Stimulated activated naive CD8-positive, alpha-beta T cell treated with anti-CD3 and anti-CD28 coated beads, Interleukin-15, Interleukin-2, amounts not matched to agents 100 U/mL and 50 U/mL, for 24 hours (primary cell): ENCODE measurements at regions not wholly inside any gene's neighbourhood (a gene's known extent, or its start where the extent isn't known, plus 50 kb on each side); places are given as distances from the start of the nearest gene placed in this dataset.

ENCODE experiments used
- ATAC-seq: fragments of 150-1000 bp; cut with Tn5 transposase; one replicate; pipeline ENCODE4 v1.10.0; 2021
- DNase-seq: peaks from one replicate; pipeline ENCODE4 v3.0.0; 2021

DNA sequence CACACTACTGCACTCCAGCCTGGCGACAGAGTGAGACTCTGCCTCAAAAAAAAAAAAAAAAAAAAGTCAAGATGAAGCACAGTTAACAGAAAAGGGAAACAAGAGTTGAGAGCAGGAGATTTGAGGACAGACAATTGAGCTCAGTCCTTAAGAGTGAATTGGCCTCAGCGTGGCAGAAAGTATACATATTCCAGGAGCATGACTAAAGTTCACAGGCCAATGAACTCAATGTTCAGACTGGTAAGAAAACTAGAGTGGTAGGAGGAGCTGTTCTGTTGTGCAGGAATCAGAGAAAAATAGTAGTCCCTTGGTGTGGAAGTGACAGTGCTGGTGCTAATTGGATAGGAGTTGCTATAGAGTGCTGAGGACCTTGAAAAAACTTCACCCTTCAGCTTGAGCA, 60.0 kb downstream of the NRN1 start:
- DNase-seq, result no peak
- no peak for ATAC-seq

DNA sequence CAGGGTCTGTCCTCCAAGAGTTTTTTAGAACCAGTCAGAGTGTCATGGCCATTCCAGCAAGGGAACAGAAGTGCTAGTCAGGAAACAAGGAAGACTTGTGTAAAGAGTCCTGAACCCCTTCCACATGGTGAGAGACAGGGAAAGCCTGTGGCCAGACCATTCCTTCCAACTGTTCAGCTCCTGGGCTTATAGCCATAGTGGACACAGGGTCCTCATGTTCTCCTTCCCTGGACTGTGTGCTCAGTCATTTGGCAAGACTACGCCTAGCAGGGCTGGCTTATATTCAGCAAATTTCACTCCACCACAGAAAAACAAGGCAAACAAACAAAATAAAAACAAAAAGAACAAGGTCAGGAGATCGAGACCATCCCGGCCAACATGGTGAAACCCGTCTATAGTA, 60.5 kb downstream of the NRN1 start:
- DNase-seq (no peak), ATAC-seq (no peak)

DNA sequence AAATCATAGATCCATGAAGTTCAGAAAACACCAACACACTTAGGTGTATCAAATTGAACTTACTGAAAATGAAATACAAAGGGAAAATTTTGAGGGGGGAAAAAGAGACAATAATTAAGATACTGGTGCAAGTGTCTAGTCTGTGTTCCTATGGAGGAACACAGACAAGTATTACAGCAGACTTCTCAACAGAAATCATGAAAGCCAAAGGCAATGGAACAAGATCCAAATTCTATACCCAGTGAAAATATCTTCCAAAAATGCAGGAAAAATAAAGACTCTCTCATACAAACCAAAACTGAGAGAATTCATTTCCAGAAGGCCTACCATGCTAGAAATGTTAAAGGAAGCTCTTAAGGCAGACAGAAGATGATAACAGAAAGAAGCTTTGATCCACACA, 63.1 kb downstream of the NRN1 start:
- no peak for DNase-seq
- no peak for ATAC-seq

DNA sequence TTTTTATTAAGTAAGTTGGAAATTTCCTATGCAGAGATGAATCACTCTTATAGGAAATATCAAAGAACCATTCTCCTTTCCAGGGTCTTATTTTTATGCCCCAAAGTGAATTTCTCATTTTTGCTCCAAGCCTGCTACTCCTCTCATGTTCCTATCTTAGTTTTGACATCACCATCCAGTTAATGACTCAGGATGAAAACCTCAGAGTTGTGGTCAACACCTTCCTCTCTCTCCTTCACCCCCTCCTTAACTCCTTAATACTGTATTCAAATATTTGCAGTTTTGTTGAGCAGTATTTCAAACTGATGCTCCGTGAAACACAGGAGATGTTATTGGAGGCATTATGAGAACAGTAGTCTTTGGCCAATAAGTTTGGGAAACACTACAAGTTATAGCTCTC, 64.1 kb downstream of the NRN1 start:
- DNase-seq (no peak), ATAC-seq (no peak)

DNA sequence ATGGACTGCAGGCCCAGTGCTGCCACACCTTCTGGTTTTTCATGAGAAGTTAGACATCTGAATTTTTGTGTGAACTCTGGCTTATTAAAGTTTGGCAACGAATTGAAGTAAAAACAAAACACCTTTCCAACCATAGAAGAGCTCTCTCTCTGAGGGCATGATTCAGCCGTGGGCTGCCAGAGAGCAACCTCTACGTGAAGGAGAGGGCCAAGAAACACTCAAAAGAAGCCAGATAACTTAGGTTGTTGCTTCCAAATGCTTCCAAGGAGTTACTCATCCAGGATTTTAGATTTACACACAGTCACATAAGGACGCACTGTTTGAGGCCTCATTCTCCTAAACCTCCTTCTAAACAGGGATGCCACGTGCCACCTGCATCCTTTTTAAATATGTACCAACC, 65.5 kb downstream of the NRN1 start:
- ATAC-seq, result no peak

DNA sequence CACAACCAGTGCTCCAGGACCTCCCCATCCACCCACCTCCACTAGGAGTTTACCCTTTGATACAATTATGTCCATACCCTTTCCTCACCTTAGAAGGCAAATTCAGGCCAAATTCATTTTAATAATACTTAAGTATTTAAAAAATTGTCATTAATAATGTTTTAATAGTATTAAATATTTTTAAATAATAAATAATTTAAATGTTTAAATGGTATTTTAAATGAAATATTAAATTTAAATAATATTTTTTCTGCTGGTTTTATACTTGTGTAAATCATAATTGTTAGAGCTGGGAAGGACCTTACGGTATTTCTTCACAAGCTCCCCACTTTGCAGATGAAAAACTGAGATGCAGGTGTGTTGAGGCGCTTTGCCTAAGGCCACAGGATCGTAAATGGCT, 67.8 kb downstream of the NRN1 start:
- no peak for DNase-seq
- no peak for ATAC-seq

More for the DNA sequence above, 65.5 kb downstream of the NRN1 start:
- DNase-seq, result no peak

DNA sequence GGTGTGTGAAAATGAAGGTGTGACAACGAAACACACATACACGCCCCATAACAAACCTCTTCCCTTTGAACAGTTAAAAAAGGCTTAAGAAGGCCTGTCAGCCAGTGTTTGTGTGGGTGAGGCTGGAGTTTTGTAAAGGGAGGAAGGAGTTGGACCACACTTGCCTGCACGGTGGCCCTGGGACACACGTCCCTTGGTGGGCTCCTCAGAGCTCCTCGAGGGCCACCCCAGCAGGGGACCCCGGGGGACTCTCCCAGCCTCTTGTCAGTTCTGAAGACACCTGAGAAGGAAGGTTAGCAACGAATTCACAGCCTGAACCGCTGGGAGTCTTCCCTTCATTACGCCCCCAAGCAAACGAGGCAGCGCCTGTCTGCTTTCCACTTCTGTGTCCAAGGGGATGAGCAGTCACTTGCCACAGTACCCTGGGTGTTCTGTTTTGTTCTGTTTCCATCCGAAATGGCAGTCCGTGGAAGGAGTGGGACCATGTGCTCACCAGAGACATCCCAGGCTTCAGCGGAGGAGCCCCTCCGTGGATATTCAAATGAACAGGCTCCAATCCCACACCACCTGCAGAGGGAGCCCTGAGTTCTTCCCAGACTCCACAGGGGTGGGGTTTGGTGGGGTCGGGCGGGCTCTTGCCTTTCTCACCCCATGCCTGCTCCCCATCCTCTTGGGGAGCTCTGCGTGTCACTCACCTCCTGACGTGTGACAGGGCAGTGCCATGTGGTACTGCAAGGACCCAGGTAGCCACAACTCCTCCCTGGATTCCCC, 68.6 kb downstream of the NRN1 start:
- no peak for ATAC-seq
- no peak for DNase-seq

DNA sequence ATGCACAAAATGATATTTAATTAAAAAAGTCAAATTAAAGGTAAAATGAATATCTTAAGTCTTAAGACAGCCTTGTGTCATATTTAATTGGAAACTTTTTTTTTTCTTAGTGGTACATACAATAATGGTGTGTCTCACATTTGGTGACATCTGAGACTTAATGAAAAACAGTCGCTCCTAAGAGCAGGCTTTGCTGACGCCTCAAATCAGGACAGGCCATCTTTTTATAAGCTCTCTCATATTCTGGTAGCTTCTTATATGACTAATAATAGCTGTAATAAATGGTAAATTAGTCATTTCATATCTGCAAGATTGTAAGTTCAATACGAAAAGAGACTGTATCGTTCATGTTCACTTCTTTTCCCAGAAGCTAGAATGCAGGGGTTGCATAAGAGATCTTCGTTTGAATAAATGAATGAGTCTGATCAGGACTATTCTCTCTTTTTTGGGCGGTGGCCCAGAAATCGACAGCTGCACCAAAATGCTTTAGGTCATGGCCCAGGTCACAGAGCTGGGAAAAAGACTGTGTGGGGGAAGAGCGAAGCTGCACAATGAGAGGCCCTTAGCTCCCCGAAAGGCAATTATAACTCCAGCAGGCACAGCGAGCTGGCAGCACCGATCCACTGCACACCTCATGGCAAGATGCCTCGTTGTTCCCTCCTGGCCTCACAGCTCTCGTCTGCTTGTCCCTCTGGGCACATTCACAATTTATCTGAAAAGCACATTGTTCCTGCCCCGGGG, 69.4 kb downstream of the NRN1 start:
- ATAC-seq (no peak), DNase-seq (no peak)

DNA sequence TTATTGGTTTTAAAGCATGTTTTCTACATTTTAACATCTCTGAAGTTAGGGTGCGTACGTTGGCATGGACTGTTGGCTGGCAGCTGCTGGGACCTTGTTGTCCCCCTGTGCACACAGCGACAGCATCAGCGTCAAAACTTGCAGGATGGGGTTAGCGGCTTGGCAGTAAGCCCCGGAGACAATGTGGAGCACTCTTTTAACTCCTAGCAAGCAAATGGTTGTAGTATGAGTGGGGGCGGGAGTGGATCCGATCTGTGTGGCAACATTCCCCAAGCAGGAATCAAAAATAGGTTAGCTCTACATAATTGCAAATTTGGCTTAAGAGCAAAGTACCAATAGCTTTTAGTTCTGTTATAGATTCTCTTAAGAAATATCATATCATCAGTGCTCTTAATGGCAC, 70.1 kb downstream of the NRN1 start:
- DNase-seq (no peak), ATAC-seq (no peak)

DNA sequence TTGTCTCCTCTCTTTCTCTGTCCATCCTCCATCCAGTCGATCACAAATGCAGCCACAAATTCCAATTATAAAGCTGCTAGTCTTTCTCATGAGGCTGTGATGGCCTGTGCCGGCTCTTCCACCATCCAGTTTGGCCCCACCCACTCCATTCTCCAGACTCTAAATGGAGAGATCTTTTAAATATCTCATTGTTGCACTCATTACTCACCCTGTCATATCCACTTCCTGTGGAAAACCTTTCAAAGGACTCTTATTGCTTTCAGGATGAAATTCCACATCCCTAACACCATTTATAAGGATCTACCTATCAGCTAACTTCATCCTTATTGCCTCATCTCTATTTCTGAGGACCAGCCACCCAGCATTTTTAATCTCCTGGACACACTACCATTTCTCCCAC, 70.6 kb downstream of the NRN1 start:
- ATAC-seq (no peak), DNase-seq (no peak)

DNA sequence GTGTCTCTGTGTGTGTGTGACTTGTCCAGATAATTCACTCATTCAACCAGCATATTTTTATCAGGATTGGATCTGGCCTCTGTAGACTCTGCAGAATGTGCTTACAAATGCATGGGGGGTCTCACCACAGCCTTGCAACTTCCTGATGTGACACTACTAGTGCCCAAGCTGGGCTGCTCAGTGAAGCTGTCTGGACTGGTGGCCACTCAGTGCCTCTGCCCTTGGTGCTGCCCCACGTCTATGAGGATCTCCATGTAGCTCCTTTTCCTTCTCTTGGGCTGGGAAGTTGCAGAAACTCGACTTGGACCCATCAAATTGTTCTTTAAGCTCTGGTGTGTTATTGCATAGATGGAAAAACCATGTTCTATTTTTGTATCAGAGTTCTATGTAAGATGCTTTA, 75.8 kb downstream of the NRN1 start:
- ATAC-seq, result no peak
- DNase-seq, result no peak

DNA sequence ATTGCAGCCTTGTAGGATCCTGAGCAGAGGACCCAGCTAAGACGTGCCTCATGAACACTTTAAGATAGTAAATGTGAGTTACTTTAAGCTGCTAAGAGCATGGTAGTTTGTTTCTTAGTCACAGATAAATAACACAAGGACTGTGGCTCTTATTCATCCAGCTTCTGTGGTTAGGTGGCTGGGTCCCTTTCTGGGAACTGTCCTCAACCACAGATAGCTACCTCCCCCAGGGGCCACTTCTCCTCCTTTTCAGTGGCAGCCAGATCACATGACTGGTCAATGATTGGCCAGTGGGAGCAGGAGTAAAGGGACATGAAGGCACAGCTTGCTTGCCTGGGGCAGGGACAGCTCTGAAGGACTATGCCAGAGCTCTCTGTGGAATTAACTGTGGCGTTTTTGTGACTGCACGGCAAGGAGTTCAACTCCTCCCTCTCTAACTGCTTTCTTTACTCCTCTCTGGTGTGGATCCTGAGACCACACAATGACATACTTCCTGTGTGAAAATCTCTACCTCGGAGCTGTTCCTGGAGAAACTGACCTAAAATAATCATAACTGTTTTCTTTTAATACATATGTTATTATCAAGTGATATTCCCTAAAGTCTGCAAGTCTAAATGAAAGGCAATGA, 76.5 kb downstream of the NRN1 start:
- ATAC-seq (no peak), DNase-seq (no peak)

DNA sequence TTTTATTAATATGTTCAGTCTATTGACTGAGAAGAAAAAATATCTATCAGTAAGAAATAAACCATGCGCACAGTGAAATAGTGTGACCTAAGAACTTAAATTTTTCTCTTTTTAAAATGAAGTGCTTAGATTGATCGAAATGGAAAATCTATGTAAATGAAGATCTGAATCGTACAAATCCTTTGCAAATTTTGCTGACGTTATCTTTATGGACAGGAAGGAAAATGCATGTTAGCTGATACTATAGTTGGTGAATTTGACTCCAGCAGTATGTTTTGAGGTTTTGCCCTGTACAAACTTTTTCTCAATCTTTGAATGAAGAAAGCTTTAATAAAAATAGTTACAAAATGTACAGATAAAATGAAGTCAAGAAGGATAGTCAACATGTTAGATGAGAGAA, 82.9 kb downstream of the NRN1 start:
- no peak for ATAC-seq
- no peak for DNase-seq

DNA sequence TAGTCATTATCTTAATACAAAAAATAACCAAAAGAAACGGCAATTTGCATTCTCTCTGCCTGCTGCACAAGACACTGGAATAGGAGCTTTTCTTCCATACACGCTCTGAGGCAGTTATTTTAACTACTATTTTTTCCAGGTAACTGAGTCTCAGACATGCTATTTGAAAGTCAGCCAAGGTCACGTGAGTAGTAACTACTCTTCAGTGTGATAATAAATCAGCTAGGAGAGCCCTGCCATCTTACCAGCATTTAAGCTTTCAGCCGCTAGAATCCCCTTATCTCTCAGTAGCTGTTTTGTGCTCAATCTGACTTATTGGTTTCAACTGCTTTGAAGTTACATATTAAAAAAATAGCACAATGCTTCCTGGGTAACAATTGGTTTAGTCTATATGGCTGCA, 84.5 kb downstream of the NRN1 start:
- no peak for ATAC-seq
- DNase-seq, result no peak

DNA sequence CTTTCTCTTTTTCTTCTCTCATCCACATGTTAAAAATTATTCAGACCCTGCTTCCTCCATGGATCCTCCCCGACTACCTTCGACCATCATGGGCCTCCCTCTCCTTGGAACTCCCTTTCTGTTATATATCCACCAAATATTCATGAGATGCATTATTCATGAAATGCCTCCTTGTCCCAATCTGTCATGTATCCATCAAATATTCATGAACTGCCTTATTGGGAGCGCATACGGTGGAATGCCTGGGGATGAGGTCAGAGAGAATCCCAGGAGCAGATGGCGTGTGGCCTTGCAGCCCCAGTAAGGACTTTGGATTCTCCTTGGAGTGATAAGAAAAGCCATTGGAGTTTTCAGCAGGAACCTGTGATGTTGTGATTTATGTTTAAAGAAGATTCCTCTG, 97.0 kb downstream of the NRN1 start:
- no peak for DNase-seq
- ATAC-seq, result no peak

DNA sequence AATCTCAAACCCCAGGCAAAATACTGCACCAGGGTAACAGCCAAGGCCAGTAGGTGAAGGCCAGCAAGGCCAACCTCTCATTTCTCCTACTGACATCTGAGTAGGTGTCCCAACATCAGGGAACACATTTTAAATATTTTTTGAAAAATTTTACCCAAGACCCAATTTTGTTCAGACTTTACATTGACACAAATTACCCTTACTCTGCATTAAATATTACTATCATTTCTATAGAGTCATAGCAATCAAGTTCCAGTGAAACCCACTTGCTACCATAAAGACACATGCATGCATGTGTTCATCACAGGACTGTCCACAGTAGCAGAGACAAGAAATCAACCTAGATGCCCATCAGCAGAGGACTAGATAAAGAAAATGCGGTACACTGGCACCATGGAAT, 99.9 kb downstream of the NRN1 start:
- ATAC-seq (no peak), DNase-seq (no peak)

DNA sequence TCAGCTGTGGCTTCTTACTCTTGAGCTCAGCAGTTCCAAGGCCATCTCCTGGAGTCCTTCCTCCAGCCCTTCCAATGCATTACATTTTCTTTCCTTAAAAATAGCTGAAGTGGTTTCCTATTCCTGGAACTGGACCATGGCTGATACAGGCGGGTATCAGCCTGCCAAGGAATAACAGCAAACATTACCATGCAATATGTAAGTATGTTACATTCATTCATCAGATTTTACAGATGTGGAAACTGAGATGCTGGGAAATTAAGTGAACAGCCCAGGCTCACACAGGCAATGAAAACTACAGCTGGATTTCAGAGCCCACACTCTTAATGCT, 100.4 kb downstream of the NRN1 start:
- ATAC-seq, result no peak
- DNase-seq, result no peak

DNA sequence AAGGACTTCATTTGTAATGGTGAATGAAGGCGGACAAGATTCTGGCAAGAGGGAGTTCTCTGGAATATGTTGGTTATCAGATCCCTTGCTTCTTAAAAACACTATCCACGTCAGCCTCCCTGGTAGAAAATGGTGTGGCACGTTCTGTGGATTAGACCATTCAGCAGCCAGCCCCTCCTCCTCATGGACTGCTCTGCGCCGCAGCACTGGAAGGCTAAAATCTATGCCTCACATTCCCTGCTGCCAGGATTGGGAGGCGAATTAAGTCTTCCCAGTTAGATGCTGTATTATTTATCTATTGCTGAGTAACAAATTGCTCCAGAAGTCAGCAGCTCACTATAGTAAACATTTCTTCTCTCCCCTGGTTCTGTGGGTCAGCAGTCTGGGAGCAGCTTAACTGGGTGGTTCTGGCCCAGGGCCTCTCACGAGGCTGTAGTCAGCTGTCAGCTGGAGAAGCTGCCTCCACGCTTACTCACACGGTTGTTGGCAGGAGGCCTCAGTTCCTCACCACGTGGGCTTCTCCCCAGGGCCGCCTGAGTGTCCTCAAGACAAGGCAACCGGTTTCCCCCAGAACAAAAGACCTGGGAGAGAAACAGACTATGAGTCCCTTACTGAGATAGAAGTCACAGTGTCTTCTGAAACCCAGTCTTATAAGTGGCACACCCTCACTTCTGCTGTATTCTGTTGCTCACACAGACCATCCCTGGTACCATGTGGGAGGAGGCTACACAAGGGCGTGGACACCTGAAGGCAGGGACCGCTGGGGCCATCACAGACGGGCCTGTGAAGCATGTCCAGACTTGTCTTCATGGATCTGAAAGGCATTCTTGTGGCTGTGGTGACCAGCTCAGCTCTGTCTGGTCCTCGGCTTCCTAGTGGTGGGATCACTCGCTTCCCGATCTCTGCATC, 101.0 kb downstream of the NRN1 start:
- ATAC-seq, result no peak
- no peak for DNase-seq

DNA sequence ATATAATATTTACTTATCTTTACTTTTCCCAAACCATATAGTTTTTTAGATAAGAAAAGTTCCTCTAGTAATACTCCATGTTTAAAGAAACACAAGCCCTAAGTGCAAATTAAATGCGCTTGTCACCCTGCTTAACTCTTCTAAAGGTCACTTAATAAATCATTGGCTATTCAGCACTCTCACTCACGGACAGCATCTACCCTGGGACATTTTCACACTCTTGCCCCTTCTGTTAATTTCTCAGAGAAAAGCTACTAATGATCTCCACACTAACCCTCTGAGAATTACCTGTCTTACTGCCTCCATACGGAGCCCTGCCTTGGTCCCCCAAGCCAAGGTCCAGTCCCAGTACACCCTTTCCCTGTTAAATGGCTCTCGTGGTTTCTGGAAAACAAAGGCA, 102.2 kb downstream of the NRN1 start:
- no peak for DNase-seq
- ATAC-seq, result no peak

DNA sequence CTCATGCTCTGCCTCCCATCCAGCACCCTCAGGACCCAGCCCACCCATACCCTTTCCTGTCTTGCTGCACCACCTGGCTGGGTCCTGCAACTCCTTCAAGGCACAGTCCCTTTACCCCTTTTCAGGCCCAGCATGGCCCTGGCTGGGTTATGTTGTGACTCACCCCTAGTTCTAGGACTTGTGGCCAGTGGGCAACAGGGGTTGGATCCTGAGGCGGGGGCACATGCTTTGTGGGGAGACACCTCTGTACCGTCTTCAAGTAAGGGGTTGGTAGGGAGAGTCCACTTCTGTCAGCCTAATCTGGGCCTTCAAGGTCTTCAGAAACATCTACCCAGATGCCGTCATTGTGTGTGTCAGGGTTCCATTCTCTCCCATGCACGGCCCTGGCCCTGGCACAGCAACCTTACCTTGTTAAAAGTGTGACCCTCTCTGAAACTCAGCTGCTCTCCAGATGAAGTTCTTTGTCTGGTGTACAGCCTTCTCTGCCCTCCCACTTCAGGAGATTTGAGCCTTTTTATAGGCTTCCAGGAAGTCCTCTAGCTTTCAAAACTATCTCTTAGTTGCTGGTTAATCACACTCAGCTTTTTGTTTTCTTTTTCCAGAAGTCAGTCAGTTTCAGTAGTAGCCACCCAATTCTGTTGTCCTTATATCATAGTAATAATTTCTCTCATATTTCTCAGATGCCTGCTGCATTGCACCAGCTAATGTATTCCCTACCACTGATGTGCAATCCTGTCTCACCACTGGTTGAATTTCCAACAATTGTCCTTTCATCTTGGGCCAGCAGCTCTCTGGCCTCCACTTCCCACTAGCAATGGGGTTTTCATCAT, 107.3 kb downstream of the NRN1 start:
- no peak for DNase-seq
- ATAC-seq, result no peak

DNA sequence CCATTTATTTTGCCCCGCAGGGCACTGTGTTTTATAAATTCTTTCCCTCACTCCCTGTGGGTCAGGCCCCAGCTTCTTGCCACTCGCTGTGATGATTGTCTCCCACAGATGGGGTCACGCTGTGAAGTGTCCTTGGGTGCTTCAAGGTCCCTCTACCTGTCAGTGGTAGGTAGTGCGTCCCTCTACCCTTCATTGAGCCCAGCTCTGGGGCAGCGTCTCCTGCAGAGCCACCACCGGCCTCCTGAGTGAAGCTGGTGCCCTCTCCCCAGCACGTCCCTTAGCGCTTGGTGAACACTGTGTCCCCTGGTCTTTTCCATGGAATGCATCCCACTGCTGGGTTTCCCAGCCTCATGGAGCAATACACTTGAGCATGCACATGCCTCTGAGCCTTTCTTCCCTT, 108.2 kb downstream of the NRN1 start:
- DNase-seq (no peak), ATAC-seq (no peak)

DNA sequence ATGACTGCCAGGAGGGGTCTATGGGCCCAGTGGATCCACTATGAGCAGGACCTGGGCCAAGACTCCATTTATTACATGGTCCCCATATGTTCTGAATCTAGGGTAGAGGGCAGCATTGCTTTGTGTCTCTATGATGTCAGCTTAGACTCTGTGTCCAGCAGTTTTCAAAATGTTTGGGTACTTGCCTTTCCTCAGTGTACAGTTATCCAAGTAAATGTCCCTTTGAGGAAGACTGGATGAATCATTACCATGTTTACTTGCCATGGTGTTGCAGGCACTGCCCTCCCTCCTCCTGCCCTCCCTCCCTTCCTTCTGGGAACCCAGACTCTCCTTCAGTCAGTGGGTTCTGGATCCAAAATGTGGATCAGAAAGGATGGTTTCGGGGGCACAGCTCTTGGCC, 108.6 kb downstream of the NRN1 start:
- ATAC-seq (peak; percentile 14), DNase-seq (no peak)
